ENCODE measurements at regions not wholly inside any gene's neighbourhood (a gene's known extent, or its start where the extent isn't known, plus 50 kb on each side); places are given as distances from the start of the nearest gene placed in this dataset.

DNA sequence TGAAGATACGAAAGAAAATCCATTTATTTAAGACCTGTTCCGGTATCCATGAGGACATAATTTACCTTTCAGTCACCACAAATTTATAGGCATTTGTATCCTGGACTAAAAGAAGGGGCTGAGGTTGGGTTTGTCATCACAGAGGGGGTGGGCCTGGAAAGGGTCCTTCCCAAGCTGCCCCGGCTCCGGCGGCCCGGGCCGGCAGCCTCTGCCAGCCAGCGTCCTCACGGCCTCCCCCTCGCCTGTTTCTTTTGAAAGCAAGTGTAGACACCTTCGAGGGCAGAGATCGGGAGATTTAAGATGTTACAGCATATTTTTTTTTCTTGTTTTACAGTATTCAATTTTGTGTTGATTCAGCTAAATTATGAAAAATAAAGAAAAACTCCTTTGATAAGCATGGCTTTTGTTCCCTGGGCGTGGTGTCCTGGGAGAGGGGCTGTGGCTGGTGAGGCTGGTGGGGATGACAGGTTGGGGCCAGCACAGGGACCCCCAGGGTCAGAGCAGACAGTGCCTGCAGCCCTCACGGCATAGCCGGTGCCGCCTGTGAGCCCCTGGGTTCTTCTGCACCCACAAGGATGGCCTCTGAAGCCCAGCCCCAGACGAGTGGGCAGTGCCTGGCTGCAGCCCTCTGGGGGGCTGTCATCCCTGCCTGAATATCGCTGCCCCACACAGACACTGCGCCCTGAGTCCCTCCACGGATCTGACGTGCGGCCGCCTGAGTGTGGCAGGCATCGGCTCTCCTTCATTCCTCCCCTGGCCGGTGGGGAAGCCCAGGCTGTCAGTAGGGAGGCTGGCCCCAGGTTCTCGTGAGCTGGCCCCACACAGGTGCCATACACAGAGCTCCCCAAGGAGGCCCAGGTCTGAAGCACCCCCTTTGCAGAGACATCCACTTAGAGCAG, 1075.9 kb downstream of the BRD1 start:
- DNase-seq (ENCODE audit: low read depth, low spot score), result no peak
- Histone ChIP-seq H3K36me3 (ENCODE audit: insufficient read depth, low read length) (no peaks in the 10 kb centered on the region), H3K9ac (ENCODE audit: insufficient read length) (no peak overlapping the region), H3K9me3 (ENCODE audit: low read depth, low read length) (no peaks in the 10 kb centered on the region), H3K27ac (no peak overlapping the region), H3K4me3 (no peak overlapping the region)
- TF ChIP-seq FOXP2 (optimal IDR thresholded peaks at IDR 0.05; ENCODE audit: control extremely low read depth, extremely low read length, insufficient read depth) (no peak), EZH2 (IDR thresholded peaks at IDR 0.05) (no peak), POLR2AphosphoS5 (IDR thresholded peaks at IDR 0.05; ENCODE audit: borderline replicate concordance, low read depth, low read length) (no peak)

DNA sequence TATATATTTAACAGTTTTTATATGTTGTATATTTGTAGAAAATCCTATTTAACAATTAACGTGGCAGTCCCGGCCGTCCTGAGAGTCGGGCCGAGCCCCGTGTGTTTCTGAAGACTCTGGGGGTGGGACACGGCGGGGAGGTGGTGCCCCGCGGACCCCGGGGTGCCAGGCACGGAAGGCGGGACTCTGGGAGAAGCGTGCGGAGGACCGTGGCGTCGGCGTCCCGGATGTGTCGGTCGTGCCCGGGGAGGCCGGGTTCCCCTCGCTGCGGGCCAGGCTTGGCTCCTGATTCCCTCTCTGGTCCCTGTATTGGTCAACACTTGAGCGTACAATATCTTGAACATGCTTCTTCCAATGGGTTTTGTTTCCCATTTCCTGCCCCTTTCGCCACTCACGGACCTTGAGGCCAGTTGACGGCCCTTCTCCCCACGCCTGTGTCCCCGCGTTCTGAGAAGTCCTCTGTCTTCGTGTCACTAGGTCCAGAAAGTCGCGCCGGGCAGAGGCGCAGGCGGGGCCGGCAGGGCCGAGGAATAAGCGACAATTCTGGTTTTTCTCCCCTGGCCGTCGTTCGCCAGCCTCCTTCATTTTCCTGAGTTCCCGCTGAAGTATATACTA, 1076.7 kb downstream of the BRD1 start:
- TF ChIP-seq EZH2 (IDR thresholded peaks at IDR 0.05) (no peak), FOXP2 (optimal IDR thresholded peaks at IDR 0.05; ENCODE audit: control extremely low read depth, extremely low read length, insufficient read depth) (no peak), POLR2AphosphoS5 (IDR thresholded peaks at IDR 0.05; ENCODE audit: borderline replicate concordance, low read depth, low read length) (no peak)
- Histone ChIP-seq H3K27ac (no peak overlapping the region), H3K36me3 (ENCODE audit: insufficient read depth, low read length) (no peaks in the 10 kb centered on the region), H3K4me3 (no peak overlapping the region), H3K9ac (ENCODE audit: insufficient read length) (no peak overlapping the region), H3K9me3 (ENCODE audit: low read depth, low read length) (no peaks in the 10 kb centered on the region)
- DNase-seq (ENCODE audit: low read depth, low spot score), result no peak

DNA sequence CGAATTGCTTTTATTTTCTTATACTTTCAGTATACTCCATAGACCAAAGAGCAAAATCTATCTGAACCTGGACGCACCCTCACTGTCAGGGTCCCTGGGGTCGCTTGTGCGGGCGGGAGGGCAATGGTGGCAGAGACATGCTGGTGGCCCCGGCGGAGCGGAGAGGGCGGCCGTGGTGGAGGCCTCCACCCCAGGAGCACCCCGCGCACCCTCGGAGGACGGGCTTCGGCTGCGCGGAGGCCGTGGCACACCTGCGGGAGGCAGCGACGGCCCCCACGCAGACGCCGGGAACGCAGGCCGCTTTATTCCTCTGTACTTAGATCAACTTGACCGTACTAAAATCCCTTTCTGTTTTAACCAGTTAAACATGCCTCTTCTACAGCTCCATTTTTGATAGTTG, 1077.4 kb downstream of the BRD1 start:
- no peak overlapping the region for H3K4me3 ChIP-seq
- TF ChIP-seq EZH2 (IDR thresholded peaks at IDR 0.05) (no peak), POLR2AphosphoS5 (IDR thresholded peaks at IDR 0.05; ENCODE audit: borderline replicate concordance, low read depth, low read length) (no peak), FOXP2 (optimal IDR thresholded peaks at IDR 0.05; ENCODE audit: control extremely low read depth, extremely low read length, insufficient read depth) (no peak)
- DNase-seq (ENCODE audit: low read depth, low spot score), result no peak
- no peak overlapping the region for H3K27ac ChIP-seq
- no peak overlapping the region for H3K9ac ChIP-seq (ENCODE audit: insufficient read length)
- H3K36me3 ChIP-seq (ENCODE audit: insufficient read depth, low read length), result no peaks in the 10 kb centered on the region
- H3K9me3 ChIP-seq (ENCODE audit: low read depth, low read length), result no peaks in the 10 kb centered on the region

DNA sequence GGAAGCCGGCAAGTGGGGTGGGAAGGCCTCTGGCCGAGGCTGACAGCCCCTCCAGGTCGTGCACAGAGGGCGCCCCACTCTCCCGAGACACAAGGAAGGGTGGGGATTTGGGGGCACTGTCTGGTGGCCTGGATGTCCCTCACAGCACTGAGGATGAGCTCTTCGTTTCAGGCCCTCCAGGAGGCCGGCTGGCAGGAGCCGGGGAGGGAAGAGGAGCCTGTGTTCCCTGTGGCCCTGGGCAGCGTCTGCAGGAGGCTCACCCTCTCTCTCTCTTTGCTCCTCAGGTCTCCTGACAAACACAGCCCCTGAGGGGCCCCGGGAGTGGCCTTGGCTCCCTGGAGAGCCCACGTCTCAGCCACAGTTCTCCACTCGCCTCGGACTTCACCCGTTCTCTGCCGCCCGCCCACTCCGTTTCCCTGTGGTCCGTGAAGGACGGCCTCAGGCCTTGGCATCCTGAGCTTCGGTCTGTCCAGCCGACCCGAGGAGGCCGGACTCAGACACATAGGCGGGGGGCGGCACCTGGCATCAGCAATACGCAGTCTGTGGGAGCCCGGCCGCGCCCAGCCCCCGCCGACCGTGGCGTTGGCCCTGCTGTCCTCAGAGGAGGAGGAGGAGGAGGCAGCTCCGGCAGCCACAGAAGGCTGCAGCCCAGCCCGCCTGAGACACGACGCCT, 1078.0 kb downstream of the BRD1 start:
- no peak overlapping the region for H3K27ac ChIP-seq
- TF ChIP-seq EZH2 (IDR thresholded peaks at IDR 0.05) (no peak), POLR2AphosphoS5 (IDR thresholded peaks at IDR 0.05; ENCODE audit: borderline replicate concordance, low read depth, low read length) (no peak), FOXP2 (optimal IDR thresholded peaks at IDR 0.05; ENCODE audit: control extremely low read depth, extremely low read length, insufficient read depth) (no peak)
- no peak for DNase-seq (ENCODE audit: low read depth, low spot score)
- no peaks in the 10 kb centered on the region for H3K36me3 ChIP-seq (ENCODE audit: insufficient read depth, low read length)
- H3K4me3 ChIP-seq, result no peak overlapping the region
- H3K9ac ChIP-seq (ENCODE audit: insufficient read length), result no peak overlapping the region
- H3K9me3 ChIP-seq (ENCODE audit: low read depth, low read length), result no peaks in the 10 kb centered on the region

DNA sequence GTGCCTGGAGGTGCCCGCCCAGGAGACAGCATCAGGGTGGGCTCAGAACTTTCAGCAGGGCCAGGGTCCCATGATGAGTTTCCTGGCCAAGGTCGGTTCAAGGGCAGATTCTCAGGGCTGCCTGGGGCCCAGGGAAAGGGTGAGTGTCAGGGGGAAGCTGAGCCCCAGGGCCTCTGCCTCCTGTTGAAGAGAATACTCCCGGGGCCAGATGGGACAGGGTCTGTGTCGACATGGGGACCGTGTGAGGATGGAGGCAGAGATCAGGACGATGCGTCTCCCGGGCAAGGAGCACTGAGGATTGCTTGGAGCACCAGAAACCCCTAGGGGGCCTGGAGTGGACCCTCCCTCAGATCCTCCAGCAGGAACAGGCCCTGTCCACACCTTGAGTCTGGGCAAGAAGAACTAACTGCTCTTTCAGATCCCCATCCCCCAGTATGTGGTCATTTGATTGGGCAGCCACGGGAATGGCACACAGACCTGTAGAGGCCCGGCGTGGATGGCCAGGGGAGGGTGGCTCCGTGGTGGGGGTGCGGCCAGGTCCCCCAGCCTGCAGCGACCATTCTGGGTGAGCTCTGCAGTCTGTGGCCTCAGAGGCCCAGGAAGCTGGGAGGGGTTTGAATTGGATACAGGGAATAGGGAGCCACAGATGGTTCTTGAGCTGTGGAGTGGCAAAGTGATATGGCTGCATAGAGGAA, 1078.7 kb downstream of the BRD1 start:
- Histone ChIP-seq H3K9me3 (ENCODE audit: low read depth, low read length) (no peaks in the 10 kb centered on the region), H3K27ac (no peak overlapping the region), H3K4me3 (no peak overlapping the region), H3K36me3 (ENCODE audit: insufficient read depth, low read length) (no peaks in the 10 kb centered on the region), H3K9ac (ENCODE audit: insufficient read length) (no peak overlapping the region)
- TF ChIP-seq EZH2 (IDR thresholded peaks at IDR 0.05) (no peak), FOXP2 (optimal IDR thresholded peaks at IDR 0.05; ENCODE audit: control extremely low read depth, extremely low read length, insufficient read depth) (no peak)
- no peak for DNase-seq (ENCODE audit: low read depth, low spot score)

DNA sequence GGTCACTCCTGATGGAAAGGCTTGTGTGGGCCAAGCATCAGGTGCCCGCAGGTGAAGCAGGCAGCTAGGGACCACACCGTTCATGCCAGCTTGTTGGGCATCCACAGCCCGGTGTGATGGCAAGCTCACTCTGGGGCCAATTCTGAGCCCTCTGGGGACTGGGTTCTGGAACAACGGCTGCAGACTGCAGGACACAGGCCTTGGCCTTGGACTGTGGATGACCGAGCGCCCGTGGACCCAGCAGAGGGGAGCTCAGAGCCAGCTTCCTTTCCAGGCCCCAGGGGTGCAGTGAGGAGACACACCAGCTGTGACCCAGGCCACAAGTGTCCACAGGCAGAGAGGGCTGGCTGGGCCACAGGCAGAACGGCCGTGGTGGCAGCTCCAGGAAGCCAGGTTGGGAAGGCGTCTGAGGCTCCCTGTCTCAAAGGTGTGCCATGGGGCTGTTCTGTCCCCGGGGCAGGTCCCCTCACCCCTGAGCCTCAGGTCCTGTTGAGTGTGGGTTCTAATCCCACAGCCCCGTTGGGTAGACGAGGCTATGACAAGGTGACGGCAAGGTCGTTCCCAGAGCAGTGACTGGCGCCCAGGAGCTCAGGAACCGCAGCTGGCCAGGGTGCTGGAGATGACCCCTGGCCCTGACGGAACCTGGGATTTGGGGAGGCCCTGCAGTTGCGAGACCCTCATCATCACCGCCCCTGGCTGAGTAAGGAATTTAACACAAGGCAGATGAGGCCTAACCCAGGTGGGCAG, 1079.4 kb downstream of the BRD1 start:
- no peak for DNase-seq (ENCODE audit: low read depth, low spot score)
- Histone ChIP-seq H3K4me3 (no peak overlapping the region), H3K27ac (no peak overlapping the region), H3K9me3 (ENCODE audit: low read depth, low read length) (no peaks in the 10 kb centered on the region), H3K36me3 (ENCODE audit: insufficient read depth, low read length) (no peaks in the 10 kb centered on the region), H3K9ac (ENCODE audit: insufficient read length) (no peak overlapping the region)
- no peak for TF ChIP-seq FOXP2 (optimal IDR thresholded peaks at IDR 0.05; ENCODE audit: control extremely low read depth, extremely low read length, insufficient read depth)
- TF ChIP-seq POLR2AphosphoS5 (IDR thresholded peaks at IDR 0.05; ENCODE audit: borderline replicate concordance, low read depth, low read length), result no peak
- TF ChIP-seq EZH2 (IDR thresholded peaks at IDR 0.05), result no peak

DNA sequence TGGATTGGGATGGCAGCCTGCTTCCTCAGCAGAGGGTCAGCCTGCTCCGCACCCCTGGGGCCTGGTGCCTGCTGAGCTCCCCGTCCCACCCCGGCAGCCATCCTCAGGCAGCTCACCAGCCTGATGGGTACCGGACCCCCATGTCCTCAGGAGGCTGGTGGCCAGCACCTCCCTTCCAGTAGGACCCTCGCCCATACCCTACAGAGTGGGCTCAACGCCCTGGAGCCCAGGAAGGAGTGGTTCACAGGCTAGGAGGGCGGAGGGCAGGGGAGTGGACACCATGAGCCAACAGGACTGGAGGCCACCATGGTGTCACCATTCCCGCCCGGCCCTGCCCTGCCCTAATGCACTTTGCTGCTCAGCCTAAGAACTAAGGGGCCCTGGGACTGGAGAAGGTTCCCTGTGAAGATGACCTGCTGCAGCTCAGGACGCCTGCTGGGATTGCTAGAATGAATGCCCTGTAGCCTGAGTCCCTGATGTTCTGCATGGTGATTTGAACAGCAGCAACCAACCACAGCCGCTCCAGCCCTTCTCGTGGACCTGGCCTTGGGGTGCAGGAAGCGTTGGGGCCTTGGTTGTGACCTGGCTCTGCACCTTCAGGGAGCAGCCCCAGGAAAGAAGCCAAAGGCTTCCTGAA, 1080.8 kb downstream of the BRD1 start:
- H3K27ac ChIP-seq, result no peak overlapping the region
- no peak overlapping the region for H3K9ac ChIP-seq (ENCODE audit: insufficient read length)
- DNase-seq (ENCODE audit: low read depth, low spot score), result no peak
- no peaks in the 10 kb centered on the region for H3K36me3 ChIP-seq (ENCODE audit: insufficient read depth, low read length)
- no peaks in the 10 kb centered on the region for H3K9me3 ChIP-seq (ENCODE audit: low read depth, low read length)
- no peak for TF ChIP-seq POLR2AphosphoS5 (IDR thresholded peaks at IDR 0.05; ENCODE audit: borderline replicate concordance, low read depth, low read length)
- no peak for TF ChIP-seq FOXP2 (optimal IDR thresholded peaks at IDR 0.05; ENCODE audit: control extremely low read depth, extremely low read length, insufficient read depth)
- no peak for TF ChIP-seq EZH2 (IDR thresholded peaks at IDR 0.05)
- no peak overlapping the region for H3K4me3 ChIP-seq
